Tibial artery (tissue), 4 donors: ENCODE measurements at regions not wholly inside any gene's neighbourhood (a gene's known extent, or its start where the extent isn't known, plus 50 kb on each side); places are given as distances from the start of the nearest gene placed in this dataset.
"Not testable (repeated sequence)": the region's sequence is repeated elsewhere in the genome, so short reads cannot be mapped to it uniquely, and the experiment has no call there.

Experiments
- DNase-seq, 2 donors: peaks; one replicate each; pipeline ENCODE4 v3.0.0-alpha.2; 2019
- H3K27ac ChIP-seq, 2 donors: fragments of 200-600 bp; sonication (generic) in 1 of 2; 1 replicate in 1 of 2; 2 replicates in 1 of 2; pipeline ENCODE4 v1.5.1; 2018 to 2019; ENCODE audit warnings: mild to moderate bottlenecking in 1 of 2
- H3K27me3 ChIP-seq, 2 donors: fragments of 200-600 bp; sonication (generic) in 1 of 2; one replicate each; pipeline versions ENCODE4 v1.5.1 to v1.6.0; 2016 to 2019
- H3K36me3 ChIP-seq, 3 donors: fragments of 200-600 bp; sonication (generic) in 2 of 3; one replicate each; pipeline ENCODE4 v1.5.1; 2016 to 2019; ENCODE audit warnings: mild to moderate bottlenecking in 2 of 3
- H3K4me1 ChIP-seq, 4 donors: fragments of 200-600 bp; sonication (generic) in 2 of 4; 1 replicate in 3 of 4; 2 replicates in 1 of 4; pipeline ENCODE4 v1.5.1; 2016 to 2019
- H3K4me3 ChIP-seq, 2 donors: fragments of 200-600 bp; sonication (generic) in 1 of 2; 1 replicate in 1 of 2; 2 replicates in 1 of 2; pipeline ENCODE4 v1.5.1; 2018 to 2019; ENCODE audit warnings: mild to moderate bottlenecking in 2 of 2
- H3K9me3 ChIP-seq, 3 donors: fragments of 200-600 bp; sonication (generic) in 1 of 3; one replicate each; pipeline ENCODE4 v1.5.1; 2016 to 2019
- CTCF ChIP-seq, 2 experiments: fragments of 200-600 bp in 1 of 2; fragments of 450-650 bp in 1 of 2; IDR thresholded peaks; one replicate each; pipeline ENCODE4 v1.5.1; 2017 to 2019; ENCODE audit warnings: antibody characterized with exemption in 2 of 2, mild to moderate bottlenecking in 1 of 2, moderate library complexity in 1 of 2
- intact Hi-C: fragments of 100-400 bp; cut with DNase I; formaldehyde crosslinking; loops from one replicate; pipeline ENCODE4 v1.15.0; 2023; ENCODE audit warnings: low total_unique reads

- H3K4me3 ChIP-seq: no peak overlapping the region
- TF ChIP-seq CTCF (IDR thresholded peaks at IDR 0.05): no peak
- H3K27me3 ChIP-seq: no peaks in the 10 kb centered on the region
- intact Hi-C loops: no loop called here
- no peak overlapping the region for H3K27ac ChIP-seq
- DNase-seq: no peak
- no peaks in the 10 kb centered on the region for H3K4me1 ChIP-seq
- H3K9me3 ChIP-seq: peaks cover 0 to 3% (median 0%) of the 10 kb centered on the region in 3 donors
- H3K36me3 ChIP-seq: no peaks in the 10 kb centered on the region
Measured at GRCh38 chr2:20113004-20113796, 61.8 kb upstream of the LAPTM4A start.

GRCh38 chr2:20112361-20112760, 60.9 kb upstream of the LAPTM4A start:
- H3K27ac ChIP-seq, H3K27me3 ChIP-seq, H3K4me1 ChIP-seq, DNase-seq, H3K36me3 ChIP-seq, intact Hi-C loops, H3K4me3 ChIP-seq, H3K9me3 ChIP-seq: not testable (repeated sequence)

- no peak for TF ChIP-seq CTCF (IDR thresholded peaks at IDR 0.05)
- DNase-seq: no peak
- no peak overlapping the region for H3K27ac ChIP-seq
Measured at GRCh38 chr2:20111311-20112131, 60.1 kb upstream of the LAPTM4A start.

GRCh38 chr2:20110876-20111275, 59.4 kb upstream of the LAPTM4A start:
- no peak overlapping the region for H3K4me3 ChIP-seq
- intact Hi-C loops: no loop called here
- H3K9me3 ChIP-seq: peaks cover 0 to 3% (median 0%) of the 10 kb centered on the region in 3 donors
- DNase-seq: peak in 1 of 2 donors; percentile 25
- H3K4me1 ChIP-seq: no peaks in the 10 kb centered on the region
- peaks cover 0 to 9% of the 10 kb centered on the region in 2 donors for H3K27me3 ChIP-seq
- H3K36me3 ChIP-seq: no peaks in the 10 kb centered on the region
- no peak overlapping the region for H3K27ac ChIP-seq
- no peak for TF ChIP-seq CTCF (IDR thresholded peaks at IDR 0.05)

More at GRCh38 chr2:20111311-20112131, 60.1 kb upstream of the LAPTM4A start:
- peaks cover 0 to 4% of the 10 kb centered on the region in 2 donors for H3K27me3 ChIP-seq
- peaks cover 0 to 3% (median 0%) of the 10 kb centered on the region in 3 donors for H3K9me3 ChIP-seq
- intact Hi-C loops: no loop called here
- H3K4me3 ChIP-seq: no peak overlapping the region
- no peaks in the 10 kb centered on the region for H3K4me1 ChIP-seq
- H3K36me3 ChIP-seq: no peaks in the 10 kb centered on the region

GRCh38 chr2:20110383-20110782, 59.0 kb upstream of the LAPTM4A start:
- peaks cover 0 to 3% (median 0%) of the 10 kb centered on the region in 3 donors for H3K9me3 ChIP-seq
- no peak for TF ChIP-seq CTCF (IDR thresholded peaks at IDR 0.05)
- no peaks in the 10 kb centered on the region for H3K4me1 ChIP-seq
- H3K4me3 ChIP-seq: no peak overlapping the region
- peaks cover 0 to 14% of the 10 kb centered on the region in 2 donors for H3K27me3 ChIP-seq
- intact Hi-C loops: no loop called here
- H3K36me3 ChIP-seq: no peaks in the 10 kb centered on the region
- H3K27ac ChIP-seq: no peak overlapping the region
- no peak for DNase-seq
